Stimulated activated naive CD8-positive, alpha-beta T cell treated with anti-CD3 and anti-CD28 coated beads, Interleukin-15, Interleukin-2, amounts not matched to agents 100 ng/mL and 50 ng/mL, for 24 hours (primary cell): ENCODE measurements at regions not wholly inside any gene's neighbourhood (a gene's known extent, or its start where the extent isn't known, plus 50 kb on each side); places are given as distances from the start of the nearest gene placed in this dataset.

ENCODE experiments used
- H3K27ac Mint-ChIP-seq: one replicate; pipeline ENCODE4 v1.8.0; 2021; ENCODE audit warnings: mild to moderate bottlenecking, mixed read lengths
- H3K27me3 Mint-ChIP-seq: one replicate; pipeline ENCODE4 v1.8.0; 2021; ENCODE audit warnings: mixed read lengths
- H3K36me3 Mint-ChIP-seq: one replicate; pipeline ENCODE4 v1.8.0; 2021; ENCODE audit warnings: low read depth, mixed read lengths
- H3K4me1 Mint-ChIP-seq: one replicate; pipeline ENCODE4 v1.8.0; 2021; ENCODE audit warnings: low read depth, mixed read lengths
- H3K4me3 Mint-ChIP-seq: one replicate; pipeline ENCODE4 v1.8.0; 2021; ENCODE audit warnings: mild to moderate bottlenecking, mixed read lengths
- H3K9me3 Mint-ChIP-seq: one replicate; pipeline ENCODE4 v1.8.0; 2021; ENCODE audit warnings: mixed read lengths

DNA sequence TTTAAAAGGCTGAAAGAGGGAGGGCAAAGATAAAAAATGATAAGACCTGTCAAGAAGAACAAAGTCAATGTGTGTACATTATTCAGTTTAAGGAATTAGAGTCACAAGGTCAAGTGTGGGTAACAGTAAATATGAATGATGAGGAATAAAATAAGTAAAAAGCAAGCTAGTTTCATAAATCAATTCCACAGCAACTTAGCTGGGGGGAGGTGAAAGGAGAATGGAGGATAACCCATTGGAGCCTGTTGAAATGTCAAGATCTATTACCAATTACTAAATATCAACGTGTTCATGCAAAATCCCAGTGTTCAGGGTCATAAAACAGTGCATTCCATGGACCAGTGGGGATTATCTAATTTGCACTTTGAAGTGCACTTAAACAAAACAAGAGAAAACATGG lies 242.9 kb downstream of the TBX18 start:
- Mint-ChIP-seq H3K27ac (no peak overlapping the region), H3K36me3 (no peaks in the 10 kb centered on the region), H3K9me3 (no peaks in the 10 kb centered on the region), H3K4me1 (no peaks in the 10 kb centered on the region), H3K27me3 (no peaks in the 10 kb centered on the region), H3K4me3 (no peak overlapping the region)

- Mint-ChIP-seq H3K4me3 (no peak overlapping the region), H3K27me3 (no peaks in the 10 kb centered on the region), H3K9me3 (no peaks in the 10 kb centered on the region), H3K36me3 (no peaks in the 10 kb centered on the region), H3K4me1 (no peaks in the 10 kb centered on the region), H3K27ac (no peak overlapping the region)
Measured at GRCh38 chr6:84517741-84518530, 246.5 kb downstream of the TBX18 start.

DNA sequence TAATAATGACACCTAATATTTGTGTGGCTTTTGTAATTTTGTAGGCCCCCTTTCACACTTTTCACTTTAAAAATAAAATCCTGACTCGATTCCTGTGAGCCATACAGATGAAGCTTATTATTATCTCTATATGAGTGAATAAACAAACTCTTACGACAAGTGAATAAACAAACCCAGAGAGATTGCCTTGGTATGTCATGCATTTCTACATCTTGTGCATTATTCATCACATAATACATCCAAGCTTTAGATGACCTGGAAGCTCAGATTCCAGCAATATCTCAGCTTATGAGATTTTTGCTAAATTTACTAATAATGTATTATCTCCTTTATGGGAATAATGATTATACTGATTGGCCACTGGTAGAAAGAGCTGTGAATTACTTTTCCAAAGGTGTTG lies 248.2 kb downstream of the TBX18 start:
- H3K4me3 Mint-ChIP-seq = no peak overlapping the region
- H3K9me3 Mint-ChIP-seq = no peaks in the 10 kb centered on the region
- H3K27me3 Mint-ChIP-seq = no peaks in the 10 kb centered on the region
- no peak overlapping the region for H3K27ac Mint-ChIP-seq
- H3K36me3 Mint-ChIP-seq = no peaks in the 10 kb centered on the region
- H3K4me1 Mint-ChIP-seq = no peaks in the 10 kb centered on the region

DNA sequence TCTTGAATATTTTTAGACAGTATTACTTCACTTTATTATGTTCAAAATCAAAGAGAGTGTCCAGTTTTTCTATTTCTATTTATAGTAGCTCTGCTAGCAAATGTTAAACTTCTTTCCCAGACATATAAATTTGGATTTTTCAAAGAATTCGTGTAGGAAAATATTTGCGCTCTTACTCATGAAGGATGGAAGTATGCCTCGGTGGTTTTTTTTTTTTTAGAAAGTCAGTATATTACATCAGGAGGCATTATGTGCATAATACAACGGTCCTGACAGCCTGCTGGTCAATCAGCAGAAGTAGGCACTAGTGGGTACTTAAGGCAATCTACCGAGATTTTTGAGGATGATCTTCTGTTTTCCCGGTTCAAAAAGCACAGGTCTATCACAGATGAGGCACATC lies 249.3 kb downstream of the TBX18 start:
- Mint-ChIP-seq H3K4me1 (no peaks in the 10 kb centered on the region), H3K4me3 (no peak overlapping the region), H3K9me3 (no peaks in the 10 kb centered on the region), H3K27ac (no peak overlapping the region), H3K27me3 (no peaks in the 10 kb centered on the region), H3K36me3 (no peaks in the 10 kb centered on the region)

DNA sequence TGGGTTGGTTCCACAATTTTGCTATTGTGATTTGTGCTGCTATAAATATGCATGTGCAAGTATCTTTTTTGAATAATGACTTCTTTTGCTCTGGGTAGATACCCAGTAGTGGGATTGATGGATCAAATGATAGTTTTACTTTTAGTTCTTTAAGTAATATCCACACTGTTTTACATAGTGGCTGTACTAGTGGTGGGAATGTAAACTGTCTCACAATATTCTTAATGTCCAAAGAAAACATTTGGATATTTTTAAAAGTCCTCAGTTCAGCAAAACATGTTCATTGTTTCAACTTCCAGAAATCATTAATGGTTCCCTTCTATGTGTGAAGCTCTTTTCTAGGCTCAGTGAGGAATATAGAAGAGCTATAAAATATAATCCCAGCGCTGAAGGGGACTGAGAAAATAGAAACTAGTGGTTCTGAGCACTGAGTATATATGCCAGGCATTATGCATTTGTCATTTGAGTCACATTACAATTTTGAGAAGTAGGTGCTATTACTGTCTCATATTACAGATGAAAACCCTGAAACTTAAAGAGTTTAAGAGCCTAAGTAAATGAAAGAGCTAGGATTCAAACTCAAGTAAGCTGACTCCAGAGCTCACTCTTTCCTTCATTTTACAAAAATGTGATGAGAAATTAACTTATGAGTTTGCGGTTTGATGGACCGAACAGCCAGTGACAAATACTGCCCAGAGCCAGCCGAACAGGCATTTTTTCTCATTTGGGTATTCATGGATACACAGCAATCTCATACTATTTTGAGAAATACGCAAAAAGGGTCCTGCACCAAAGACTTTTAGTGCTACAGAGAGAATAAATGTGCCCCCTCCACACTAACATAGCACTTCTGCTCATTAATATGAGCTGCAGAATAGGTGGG lies 250.1 kb downstream of the TBX18 start:
- H3K36me3 Mint-ChIP-seq = no peaks in the 10 kb centered on the region
- H3K9me3 Mint-ChIP-seq = no peaks in the 10 kb centered on the region
- no peaks in the 10 kb centered on the region for H3K4me1 Mint-ChIP-seq
- no peaks in the 10 kb centered on the region for H3K27me3 Mint-ChIP-seq
- no peak overlapping the region for H3K4me3 Mint-ChIP-seq
- no peak overlapping the region for H3K27ac Mint-ChIP-seq

GRCh38 chr6:84512391-84512790 lies 252.0 kb downstream of the TBX18 start:
- Mint-ChIP-seq H3K36me3 (no peaks in the 10 kb centered on the region), H3K4me1 (no peaks in the 10 kb centered on the region), H3K27ac (no peak overlapping the region), H3K27me3 (no peaks in the 10 kb centered on the region), H3K4me3 (no peak overlapping the region), H3K9me3 (no peaks in the 10 kb centered on the region)

DNA sequence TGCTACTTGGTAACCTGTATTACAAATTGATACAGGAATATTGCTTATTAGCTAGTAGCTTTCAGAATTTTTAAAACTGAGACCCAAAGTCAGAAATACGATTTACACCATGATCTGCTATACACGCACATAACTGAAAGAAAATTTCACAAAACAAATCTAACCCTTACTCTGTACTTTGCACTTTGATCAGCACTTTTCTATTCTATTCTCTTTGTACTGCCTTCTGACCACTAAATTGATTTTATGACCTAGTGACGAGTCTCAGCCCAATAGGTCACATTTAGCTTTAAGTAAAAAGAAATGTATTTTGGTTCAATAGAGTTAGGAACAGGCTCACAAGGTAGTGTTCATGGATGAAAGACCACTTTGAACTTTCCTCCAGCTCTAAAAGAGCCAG lies 252.5 kb downstream of the TBX18 start:
- H3K4me3 Mint-ChIP-seq = no peak overlapping the region
- no peak overlapping the region for H3K27ac Mint-ChIP-seq
- H3K4me1 Mint-ChIP-seq = no peaks in the 10 kb centered on the region
- H3K36me3 Mint-ChIP-seq = no peaks in the 10 kb centered on the region
- H3K27me3 Mint-ChIP-seq = no peaks in the 10 kb centered on the region
- H3K9me3 Mint-ChIP-seq = no peaks in the 10 kb centered on the region

DNA sequence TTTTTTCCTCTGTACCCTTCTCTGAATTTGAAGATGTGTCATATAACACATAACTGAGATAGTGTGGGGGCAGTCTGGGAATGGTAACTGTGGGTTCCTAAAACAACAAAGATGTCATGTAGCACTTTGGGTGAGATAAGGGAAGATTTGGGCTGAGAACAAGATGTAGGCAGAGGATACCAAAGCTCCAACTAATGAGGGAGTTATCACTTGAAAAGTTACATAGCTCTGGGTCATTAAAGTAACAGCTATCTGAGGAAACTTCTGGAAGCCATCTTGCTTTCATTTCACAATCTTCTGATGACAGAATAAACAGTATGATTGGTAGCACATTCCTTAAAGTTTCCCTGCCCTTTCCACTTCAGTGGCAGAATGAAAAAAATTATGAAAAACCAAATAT lies 255.4 kb downstream of the TBX18 start:
- Mint-ChIP-seq H3K4me3 (no peak overlapping the region), H3K36me3 (no peaks in the 10 kb centered on the region), H3K27ac (no peak overlapping the region), H3K4me1 (no peaks in the 10 kb centered on the region), H3K9me3 (peaks cover 4% of the 10 kb centered on the region), H3K27me3 (no peaks in the 10 kb centered on the region)

- Mint-ChIP-seq H3K27ac (no peak overlapping the region), H3K4me3 (no peak overlapping the region), H3K4me1 (no peaks in the 10 kb centered on the region), H3K27me3 (no peaks in the 10 kb centered on the region), H3K36me3 (no peaks in the 10 kb centered on the region), H3K9me3 (peaks cover 4% of the 10 kb centered on the region)
Measured at GRCh38 chr6:84508334-84508733, 256.1 kb downstream of the TBX18 start.

DNA sequence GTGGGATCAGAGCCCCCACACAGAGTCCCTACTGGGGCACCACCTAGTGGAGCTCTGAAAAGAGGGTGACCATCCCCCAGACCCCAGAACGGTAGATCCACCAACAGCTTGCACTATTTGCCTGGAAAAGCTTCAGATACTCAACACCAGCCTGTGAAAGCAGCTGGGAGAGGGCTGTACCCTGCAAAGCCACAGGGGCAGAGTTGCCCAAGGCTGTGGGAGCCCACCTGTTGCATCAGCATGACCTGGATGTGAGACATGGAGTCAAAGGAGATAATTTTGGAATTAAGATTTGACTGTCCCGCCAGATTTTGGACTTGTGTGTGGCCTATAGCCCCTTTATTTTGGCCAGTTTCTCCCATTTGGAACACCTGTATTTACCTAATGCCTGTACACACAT lies 260.4 kb downstream of the TBX18 start:
- Mint-ChIP-seq H3K9me3 (peaks cover 18% of the 10 kb centered on the region), H3K4me3 (no peak overlapping the region), H3K27me3 (no peaks in the 10 kb centered on the region), H3K36me3 (no peaks in the 10 kb centered on the region), H3K4me1 (no peaks in the 10 kb centered on the region), H3K27ac (no peak overlapping the region)

DNA sequence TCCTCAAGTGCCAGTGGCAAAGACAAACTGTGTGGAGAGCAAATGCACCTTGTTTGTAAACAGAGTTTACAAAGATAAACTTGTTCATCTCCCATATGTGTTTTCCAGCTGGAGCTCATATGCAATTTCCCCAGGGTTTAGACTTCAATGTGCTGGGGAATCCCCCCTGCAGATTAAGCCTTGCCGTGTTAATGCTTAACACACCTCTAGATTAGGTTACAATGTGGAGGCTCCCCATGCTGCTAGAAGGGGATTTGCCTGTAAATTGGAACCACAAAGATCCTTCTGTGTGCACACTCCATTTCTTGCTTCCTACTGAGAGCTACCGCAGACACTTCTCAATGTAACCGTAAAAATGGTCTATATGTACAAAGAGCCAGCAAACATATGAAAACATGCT lies 263.1 kb downstream of the TBX18 start:
- no peak overlapping the region for H3K4me3 Mint-ChIP-seq
- no peaks in the 10 kb centered on the region for H3K36me3 Mint-ChIP-seq
- no peak overlapping the region for H3K27ac Mint-ChIP-seq
- no peaks in the 10 kb centered on the region for H3K27me3 Mint-ChIP-seq
- no peaks in the 10 kb centered on the region for H3K4me1 Mint-ChIP-seq
- H3K9me3 Mint-ChIP-seq = peaks cover 14% of the 10 kb centered on the region

DNA sequence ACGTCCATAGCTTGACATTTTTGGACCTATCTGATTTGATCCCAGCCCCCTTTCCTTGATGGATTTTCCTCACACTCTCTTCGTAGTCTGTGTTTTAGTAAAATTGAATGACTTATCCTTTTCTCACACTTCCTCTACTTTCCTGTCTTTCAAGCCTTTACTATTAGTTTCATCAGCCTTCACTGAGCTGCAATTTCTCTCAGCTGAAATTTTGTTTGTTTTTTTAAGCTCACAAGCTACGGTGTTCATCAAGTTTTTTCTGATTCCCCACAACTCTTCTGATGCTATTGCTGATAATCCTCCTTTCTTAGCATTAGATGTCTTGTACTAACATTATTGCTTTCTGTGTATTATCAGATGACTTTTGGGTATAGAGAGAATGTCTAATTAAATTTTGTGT lies 263.7 kb downstream of the TBX18 start:
- H3K27ac Mint-ChIP-seq = no peak overlapping the region
- H3K27me3 Mint-ChIP-seq = no peaks in the 10 kb centered on the region
- H3K36me3 Mint-ChIP-seq = no peaks in the 10 kb centered on the region
- no peaks in the 10 kb centered on the region for H3K4me1 Mint-ChIP-seq
- no peak overlapping the region for H3K4me3 Mint-ChIP-seq
- H3K9me3 Mint-ChIP-seq = peaks cover 13% of the 10 kb centered on the region

DNA sequence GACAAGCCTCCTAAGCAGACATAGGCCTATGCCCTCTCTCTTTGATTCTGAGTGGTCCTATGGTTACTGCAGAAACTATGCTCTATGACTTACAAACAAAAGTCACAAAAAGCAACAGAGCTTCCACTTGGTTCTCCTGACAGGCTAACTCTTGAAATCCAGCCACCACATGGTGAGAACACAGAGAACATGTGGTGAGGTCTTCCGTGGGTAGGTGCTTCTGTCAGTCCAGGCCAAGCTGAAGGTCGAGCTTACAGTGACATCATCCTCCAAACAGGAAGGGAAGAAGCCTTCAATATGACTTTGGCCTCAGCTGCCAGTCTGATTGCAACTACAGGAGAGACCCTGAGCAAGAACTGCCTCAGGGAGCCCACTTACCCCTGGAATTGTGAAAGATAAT lies 265.5 kb downstream of the TBX18 start:
- H3K27me3 Mint-ChIP-seq = no peaks in the 10 kb centered on the region
- no peaks in the 10 kb centered on the region for H3K4me1 Mint-ChIP-seq
- no peak overlapping the region for H3K27ac Mint-ChIP-seq
- peaks cover 13% of the 10 kb centered on the region for H3K9me3 Mint-ChIP-seq
- H3K36me3 Mint-ChIP-seq = no peaks in the 10 kb centered on the region
- H3K4me3 Mint-ChIP-seq = no peak overlapping the region

DNA sequence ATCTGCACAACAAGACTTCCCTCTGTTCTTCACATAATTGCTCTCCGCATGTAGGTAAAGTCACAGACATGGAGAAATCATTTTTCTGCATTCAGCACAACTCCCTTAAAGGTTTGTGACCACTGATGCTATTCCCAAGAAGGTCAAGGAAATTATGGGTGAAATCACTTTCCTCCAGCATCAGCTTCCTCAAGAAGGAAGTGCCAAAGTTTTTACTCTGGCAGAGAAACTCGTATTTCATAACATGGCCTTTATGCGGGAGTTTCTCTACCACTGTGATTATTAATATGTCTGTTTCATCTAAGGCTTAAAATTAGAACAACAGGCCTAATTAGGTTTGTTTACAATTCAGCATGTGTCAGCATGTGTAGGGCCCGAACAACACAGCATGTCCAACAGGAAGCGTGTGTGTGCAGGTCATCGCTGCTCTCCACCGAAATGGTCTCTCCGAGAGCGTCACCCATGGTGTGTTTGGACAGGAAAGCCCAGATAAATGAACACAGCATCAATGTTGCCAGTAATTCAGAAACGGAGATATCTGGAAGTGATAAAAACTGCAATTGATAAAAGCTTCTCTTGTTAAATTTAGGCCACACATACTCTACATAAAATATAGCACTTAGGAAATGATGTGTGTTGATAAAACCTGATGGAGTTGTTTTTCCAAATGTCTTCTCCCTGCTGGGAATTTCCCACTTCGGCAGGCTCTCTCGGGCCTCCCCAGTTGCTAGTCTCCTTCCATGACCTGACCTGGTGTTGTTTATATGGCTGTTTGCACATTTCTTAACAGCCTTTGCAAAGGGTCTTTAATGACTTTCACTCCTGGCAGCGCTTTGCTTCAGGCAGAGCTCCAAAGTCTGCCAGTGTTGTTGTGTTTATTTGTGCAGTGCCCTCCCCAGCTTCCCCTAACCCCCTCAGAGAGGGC lies 265.1 kb upstream of the CEP162 start:
- H3K27me3 Mint-ChIP-seq = no peaks in the 10 kb centered on the region
- no peak overlapping the region for H3K27ac Mint-ChIP-seq
- no peaks in the 10 kb centered on the region for H3K4me1 Mint-ChIP-seq
- H3K4me3 Mint-ChIP-seq = no peak overlapping the region
- H3K9me3 Mint-ChIP-seq = peaks cover 8% of the 10 kb centered on the region
- no peaks in the 10 kb centered on the region for H3K36me3 Mint-ChIP-seq

DNA sequence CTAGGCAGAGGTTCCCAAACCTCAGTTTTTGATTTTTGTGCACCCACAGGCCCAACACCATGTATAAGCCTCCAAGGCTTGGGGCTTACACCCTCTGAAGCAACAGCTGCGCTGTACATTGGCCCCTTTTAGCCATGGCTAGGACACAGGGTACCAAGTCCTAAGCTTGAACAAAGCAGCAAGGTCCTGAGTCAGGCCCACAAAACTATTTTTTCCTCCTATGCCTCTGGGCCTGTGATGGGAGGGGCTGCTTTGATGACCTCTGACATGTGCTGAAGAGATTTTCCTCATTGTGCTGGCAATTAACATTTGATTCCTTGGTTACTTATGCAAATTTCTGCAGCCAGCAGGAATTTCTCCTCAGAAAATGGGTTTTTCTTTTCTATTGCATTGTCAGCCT lies 262.2 kb upstream of the CEP162 start:
- Mint-ChIP-seq H3K4me3 (no peak overlapping the region), H3K27me3 (no peaks in the 10 kb centered on the region), H3K9me3 (peaks cover 8% of the 10 kb centered on the region), H3K27ac (no peak overlapping the region), H3K4me1 (no peaks in the 10 kb centered on the region), H3K36me3 (no peaks in the 10 kb centered on the region)
